A172 (cell line): ENCODE measurements at regions not wholly inside any gene's neighbourhood (a gene's known extent, or its start where the extent isn't known, plus 50 kb on each side); places are given as distances from the start of the nearest gene placed in this dataset.

Experiments used
- DNase-seq: peaks from one replicate; pipeline ENCODE4 v3.0.0-alpha.2; 2015; ENCODE audit warnings: low spot score

DNA sequence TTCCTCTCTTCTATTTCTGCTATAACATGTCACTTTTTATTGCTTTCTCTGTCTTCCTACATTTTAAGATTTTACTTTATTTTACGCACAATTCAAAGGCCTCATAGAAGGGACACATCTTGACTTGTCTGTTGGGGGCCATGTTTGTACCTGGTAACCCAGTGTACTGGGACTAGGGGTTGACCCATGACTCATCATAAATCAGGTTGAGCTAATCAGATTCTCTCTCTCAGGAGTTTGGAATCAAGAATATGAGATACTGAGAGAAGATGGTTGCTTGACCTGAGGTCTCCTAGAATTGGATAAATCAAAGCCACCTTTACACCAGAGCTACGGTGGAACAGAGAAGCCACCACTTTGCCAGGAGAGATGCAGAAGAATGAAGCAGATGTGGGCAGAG is 153.0 kb downstream of the UXS1 start:
- no peak for DNase-seq

DNA sequence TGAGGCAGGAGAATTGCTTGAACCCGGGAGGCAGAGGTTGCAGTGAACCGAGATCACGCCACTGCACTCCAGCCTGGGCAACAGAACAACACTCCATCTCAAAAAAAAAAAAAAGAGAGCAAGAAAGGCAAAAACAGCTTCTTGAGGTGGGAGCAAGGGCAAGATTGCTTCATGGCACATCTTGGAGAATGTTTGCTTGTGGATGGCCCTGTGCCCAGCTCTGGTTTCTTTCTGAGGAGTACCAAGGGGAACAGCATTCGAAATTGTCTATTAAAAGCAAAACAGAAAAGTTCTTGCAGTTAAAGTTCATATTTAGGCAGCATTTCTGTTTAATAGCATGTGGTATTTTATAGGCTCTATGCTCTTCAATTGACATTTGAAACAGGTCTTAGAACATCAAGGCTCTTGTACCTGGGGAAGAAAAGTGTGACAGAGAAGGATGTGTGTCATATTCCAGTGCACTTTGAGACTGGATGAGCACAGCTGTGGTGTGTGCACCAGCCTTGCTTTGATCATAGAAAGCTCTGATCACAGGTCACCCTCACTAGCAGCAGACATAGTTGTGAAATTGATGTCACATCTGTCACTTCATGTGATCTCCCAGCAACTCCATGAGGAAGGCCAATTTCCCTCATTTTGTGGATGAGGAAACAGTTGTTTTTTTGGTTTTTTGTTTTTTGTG is 154.3 kb downstream of the UXS1 start:
- DNase-seq = no peak

GRCh38 chr2:106038601-106039375 is 155.3 kb downstream of the UXS1 start:
- no peak for DNase-seq

DNA sequence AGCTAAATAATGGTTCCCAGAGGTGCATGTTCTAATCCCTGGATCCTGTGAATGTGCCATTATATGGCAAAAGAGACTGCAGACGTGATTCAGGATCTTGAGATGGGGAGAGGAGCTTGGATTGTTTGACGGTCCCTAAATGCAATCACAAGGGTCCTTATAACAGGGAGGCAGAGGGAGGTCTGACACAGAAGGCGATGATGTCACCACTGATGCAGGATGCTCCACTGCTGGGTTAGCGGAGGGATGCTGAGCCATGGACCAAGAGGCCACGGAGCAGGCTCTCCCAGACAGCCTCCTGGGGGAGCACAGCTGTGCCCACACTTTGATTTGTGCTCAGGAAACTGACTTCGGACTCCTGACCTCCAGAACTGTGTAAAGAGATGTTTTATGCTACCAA is 156.2 kb downstream of the UXS1 start:
- no peak for DNase-seq

DNA sequence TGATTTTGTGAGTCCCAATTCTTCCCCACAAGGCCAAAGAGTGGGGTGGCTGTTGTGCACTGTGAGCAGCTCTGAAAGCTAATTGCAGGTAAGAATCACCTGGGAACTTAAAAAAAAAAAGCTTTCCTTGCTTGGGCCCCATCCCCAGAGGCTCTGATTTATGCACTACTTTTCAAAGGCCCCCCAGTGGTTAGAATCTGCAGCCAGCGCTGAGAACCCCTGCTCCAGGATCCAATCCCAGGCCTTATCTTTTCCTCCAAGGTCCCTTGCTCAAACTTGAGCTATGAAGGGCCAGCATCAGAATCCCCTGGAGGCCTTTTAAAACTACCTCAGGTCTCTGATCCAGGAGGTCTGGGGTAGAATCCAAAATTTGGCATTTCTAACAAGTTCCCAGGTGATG is 156.8 kb downstream of the UXS1 start:
- DNase-seq = no peak

- no peak for DNase-seq
Observed at GRCh38 chr2:106034325-106034724, 159.8 kb downstream of the UXS1 start.

DNA sequence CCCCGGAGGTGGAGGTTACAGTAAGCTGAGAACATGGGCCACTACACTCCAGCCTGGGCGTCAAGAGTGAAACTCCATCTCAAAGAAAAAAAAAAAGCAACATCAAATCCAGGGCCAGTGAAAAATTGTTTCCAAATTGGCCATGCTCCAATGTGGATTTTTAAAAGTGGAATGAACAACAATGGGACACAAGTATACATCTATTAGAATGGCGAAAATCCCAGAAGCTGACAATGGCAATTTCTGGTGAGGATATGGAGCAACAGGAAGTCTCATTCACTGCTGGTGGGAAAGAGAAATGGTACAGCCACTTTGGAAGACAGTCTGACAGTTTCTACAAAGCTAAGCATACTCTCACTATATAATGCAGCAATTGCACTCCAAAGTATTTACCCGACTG is 161.4 kb downstream of the UXS1 start:
- DNase-seq = no peak

DNA sequence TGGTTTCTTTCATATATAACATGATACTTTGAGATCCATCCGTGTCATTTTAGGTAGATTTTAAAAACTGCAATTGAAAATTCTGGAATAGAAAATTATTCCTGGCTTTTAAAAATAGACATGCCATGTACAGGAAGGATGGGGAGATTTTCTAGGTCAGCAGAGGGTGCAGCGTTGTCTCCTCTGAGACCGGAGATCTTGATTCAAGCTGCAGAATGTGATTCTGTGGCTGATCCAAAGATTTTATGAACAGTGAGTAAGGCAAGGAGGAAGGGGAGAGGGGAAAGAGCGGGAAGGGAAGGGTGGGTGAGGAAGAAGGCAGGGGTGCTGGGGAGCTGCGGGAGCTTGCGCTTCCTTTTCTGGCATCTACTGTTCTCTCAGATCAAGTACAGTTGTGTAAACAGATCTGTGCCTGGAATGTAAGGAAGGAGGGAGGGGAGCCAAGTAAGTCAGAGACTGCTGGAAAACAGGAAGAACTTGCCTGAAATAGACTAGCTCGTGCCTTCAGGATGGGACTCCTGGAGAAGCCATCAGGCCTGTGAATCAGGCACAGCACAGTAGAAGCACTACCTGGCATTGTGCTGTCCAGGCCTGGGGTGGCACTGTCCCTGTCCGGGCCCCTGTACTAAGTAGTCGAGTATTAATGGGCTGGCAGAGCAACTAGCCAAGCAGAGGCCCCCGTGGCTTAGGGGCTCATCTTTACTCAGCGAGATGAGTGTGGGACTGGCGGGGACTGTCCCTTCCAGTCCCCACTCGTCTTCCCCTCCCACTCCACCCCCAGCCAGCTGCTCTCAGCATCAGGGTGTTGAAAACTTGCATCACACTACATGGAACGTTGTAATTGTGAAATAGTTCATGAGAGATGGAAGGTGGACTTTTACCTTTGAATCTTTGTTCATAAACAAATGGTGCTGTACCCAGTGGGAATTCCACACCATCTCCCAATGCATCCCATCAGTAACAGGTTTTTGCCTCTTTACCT is 163.5 kb downstream of the UXS1 start:
- peak; percentile 36 for DNase-seq

DNA sequence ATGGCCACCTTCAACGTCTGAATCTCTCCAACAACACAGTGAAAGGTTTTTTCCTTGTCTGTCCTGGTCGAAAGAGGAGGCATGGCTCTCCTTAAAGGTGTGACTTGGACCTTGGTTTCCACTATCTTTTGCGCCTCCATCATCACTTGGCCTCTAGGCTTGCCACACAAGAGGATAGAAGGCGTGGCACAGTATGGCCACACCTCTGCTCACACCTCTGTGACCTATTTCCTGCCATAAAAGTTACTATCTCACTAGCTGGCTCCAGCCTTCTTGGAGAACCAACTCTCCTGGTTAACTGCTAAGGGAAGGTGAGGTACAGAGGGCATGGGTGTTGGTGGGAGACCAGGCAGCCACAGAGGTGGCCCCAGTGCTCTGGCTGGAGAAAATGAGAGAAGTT is 165.9 kb downstream of the UXS1 start:
- DNase-seq = no peak

DNA sequence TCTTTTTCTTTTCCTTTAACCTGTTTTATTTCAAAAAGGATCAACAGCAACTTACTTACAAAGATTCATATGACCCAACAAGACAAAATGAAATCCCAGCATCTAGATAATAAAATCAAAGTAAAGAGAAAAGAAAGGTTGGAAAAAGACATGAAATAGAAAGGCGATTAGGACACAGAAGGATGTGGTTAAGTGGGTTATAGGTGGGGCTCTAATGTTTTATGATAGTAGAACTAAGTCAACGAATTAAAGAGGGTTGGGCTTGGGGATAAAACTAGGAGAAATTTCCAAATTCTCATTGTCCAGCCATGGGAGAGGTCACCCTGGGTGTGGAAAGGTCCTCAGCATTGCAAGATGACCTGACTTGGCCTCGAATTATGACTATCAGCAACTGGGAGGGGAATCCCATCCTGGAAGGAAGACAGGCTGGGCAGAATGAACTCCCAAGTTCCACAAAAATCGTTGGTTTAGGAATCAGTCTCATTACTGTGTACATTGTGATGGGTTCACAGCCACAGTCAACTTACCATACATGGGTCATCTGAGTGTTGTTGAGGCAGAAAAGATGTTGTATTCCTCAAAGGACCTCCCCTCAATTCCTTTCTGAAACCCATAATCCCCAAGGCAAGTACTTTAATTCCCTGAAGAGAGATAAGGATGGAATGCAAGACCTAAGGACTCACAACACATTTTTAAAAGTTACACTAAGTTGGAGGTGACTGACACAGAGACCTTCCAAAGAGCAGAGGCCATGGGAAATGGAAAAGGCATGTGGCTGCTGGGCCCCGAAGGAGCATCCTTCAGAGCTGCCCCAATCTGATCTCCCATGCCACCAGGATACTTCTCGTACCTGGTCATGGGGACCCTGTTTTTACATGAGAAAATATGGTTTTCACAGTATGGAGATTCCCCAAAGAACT is 167.6 kb downstream of the UXS1 start:
- no peak for DNase-seq

GRCh38 chr2:106025796-106026195 is 168.3 kb downstream of the UXS1 start:
- DNase-seq = no peak

DNA sequence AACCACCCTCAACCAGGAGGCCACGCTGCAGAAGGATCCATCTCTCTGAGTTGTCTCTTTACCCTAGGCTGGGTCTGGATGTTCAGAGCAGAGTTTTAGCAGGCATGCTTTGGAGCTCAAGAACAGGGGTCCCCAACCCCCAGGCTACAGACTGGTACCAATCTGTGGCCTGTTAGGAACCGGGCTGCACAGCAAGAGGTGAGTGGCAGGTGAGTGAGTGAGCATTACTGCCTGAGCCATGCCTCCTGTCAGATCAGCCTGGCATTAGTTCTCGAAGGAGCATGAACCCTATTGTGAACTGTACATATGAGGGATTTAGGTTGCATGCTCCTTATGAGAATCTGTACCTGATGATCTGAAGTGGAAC is 172.5 kb downstream of the UXS1 start:
- DNase-seq = no peak

GRCh38 chr2:106020821-106021661 is 173.1 kb downstream of the UXS1 start:
- DNase-seq = peak; percentile 49

GRCh38 chr2:106020032-106020431 is 174.1 kb downstream of the UXS1 start:
- no peak for DNase-seq

- DNase-seq = no peak
Observed at GRCh38 chr2:106018141-106018540, 176.0 kb downstream of the UXS1 start.

GRCh38 chr2:106012591-106013347 is 181.3 kb downstream of the UXS1 start:
- no peak for DNase-seq

DNA sequence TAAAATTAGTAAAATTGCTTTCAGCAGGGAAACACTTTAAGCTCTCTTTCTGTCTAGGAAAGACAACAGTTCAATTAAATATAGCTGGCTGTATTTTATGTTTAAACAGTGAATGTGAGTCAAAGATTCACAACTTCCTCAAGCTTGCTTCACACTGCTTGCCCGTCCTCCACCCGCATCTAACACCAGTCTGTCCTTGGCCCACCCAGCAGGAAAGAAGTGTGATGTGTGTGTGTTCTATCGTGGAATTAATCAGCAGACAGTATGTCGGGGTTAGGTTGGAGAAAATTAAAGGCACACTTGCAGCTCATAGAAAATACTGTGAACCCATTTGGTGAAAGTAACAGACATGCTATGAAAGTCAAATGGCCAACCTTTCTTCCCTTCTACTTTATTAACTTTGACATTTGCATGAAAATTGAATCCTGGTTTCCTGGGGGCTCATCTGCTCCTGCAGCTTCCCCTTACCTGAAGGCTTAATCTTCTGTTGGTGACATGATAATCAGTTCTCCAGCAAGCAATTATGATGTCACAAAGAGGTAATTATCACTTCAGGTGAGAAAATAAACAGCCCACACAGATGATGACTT is 182.0 kb downstream of the UXS1 start:
- no peak for DNase-seq

- no peak for DNase-seq
Observed at GRCh38 chr2:106011380-106011779, 182.7 kb downstream of the UXS1 start.

DNA sequence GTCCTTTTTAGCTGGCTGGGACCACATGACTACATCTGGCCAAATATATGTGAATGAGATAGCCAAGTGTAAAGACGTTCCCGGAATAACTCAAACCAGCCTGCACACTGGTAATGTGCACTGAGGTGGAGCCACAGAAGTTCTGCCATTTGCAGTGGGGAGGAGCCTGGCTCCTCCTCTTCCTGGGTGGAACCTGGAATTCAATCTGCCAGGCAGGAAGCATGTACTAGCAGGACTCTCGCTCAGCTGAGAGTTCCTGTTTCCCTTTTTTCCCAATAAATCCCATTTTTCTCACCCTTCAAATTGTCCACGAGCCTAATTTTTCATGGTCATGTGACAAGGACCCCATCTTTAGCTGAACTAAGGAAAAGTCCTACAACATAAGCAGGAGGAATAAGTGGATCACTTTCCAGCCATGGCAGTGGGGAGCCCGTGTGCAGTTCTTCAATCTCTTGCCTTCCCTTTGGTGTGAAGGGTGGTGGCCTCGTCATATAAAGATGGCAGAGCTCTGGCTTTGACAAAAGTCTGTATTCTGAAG is 183.2 kb downstream of the UXS1 start:
- no peak for DNase-seq
